MM.1S (cell line): ENCODE measurements at regions not wholly inside any gene's neighbourhood (a gene's known extent, or its start where the extent isn't known, plus 50 kb on each side); places are given as distances from the start of the nearest gene placed in this dataset.

Experiments used
- CTCF ChIP-seq: fragments of 300-600 bp; sonication (generic); IDR thresholded peaks from 2 replicates; pipeline ENCODE4 v1.5.1; 2016; ENCODE audit warnings: antibody characterized with exemption, low read length, mixed read lengths
- EZH2 ChIP-seq: fragments of 300-600 bp; sonication (generic); optimal IDR thresholded peaks from 2 replicates; pipeline ENCODE3; 2017; ENCODE audit warnings: low read depth, mild to moderate bottlenecking, antibody characterized with exemption, low read length, mixed read lengths

GRCh38 chr5:29276371-29276770, 1917.1 kb upstream of the CDH6 start:
- TF ChIP-seq CTCF, result no peak
- TF ChIP-seq EZH2, result no peak
